Ovary (tissue), 3 donors: ENCODE measurements at regions not wholly inside any gene's neighbourhood (a gene's known extent, or its start where the extent isn't known, plus 50 kb on each side); places are given as distances from the start of the nearest gene placed in this dataset.

ENCODE experiments used
- EP300 ChIP-seq: sonication (generic); formaldehyde crosslinking; IDR thresholded peaks from one replicate; pipeline ENCODE4 v1.6.1; 2017; ENCODE audit warnings: antibody characterized with exemption
- POLR2A ChIP-seq: fragments of 450-650 bp; IDR thresholded peaks from one replicate; pipeline ENCODE4 v1.6.1; 2017; ENCODE audit warnings: antibody characterized with exemption, mild to moderate bottlenecking, moderate library complexity
- TF ChIP-seq, protein P1 (sequence below), 3 donors: fragments of 450-650 bp in 2 of 3; fragments of 200-600 bp in 1 of 3; IDR thresholded peaks; one replicate each; pipeline versions ENCODE4 v1.5.1 to v1.8.0; 2016 to 2022; ENCODE audit warnings: antibody characterized with exemption in 3 of 3, mild to moderate bottlenecking in 1 of 3
- donor health status: DM: no; HTN: no; CAD: no.

DNA sequence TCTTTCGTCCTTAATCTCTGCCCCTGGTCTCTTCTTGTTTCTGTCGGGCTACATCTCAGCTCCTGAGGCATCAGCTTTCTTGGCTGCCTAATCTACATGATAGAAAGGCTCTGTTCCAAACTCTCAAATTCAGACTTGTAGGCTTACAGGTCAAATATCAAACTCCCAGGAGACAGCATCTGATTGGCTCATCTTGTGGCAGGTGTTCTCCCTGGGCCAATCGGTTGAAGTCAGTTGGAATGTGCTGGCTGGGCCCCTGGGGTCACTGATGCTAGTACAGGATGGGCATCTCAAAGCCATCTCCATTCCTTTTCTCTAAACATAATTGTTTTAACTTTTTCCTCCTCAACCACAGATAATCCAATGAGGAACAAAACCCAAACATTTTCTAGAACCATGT, 198.7 kb downstream of the CNTN3 start:
- TF ChIP-seq, protein P1, sequence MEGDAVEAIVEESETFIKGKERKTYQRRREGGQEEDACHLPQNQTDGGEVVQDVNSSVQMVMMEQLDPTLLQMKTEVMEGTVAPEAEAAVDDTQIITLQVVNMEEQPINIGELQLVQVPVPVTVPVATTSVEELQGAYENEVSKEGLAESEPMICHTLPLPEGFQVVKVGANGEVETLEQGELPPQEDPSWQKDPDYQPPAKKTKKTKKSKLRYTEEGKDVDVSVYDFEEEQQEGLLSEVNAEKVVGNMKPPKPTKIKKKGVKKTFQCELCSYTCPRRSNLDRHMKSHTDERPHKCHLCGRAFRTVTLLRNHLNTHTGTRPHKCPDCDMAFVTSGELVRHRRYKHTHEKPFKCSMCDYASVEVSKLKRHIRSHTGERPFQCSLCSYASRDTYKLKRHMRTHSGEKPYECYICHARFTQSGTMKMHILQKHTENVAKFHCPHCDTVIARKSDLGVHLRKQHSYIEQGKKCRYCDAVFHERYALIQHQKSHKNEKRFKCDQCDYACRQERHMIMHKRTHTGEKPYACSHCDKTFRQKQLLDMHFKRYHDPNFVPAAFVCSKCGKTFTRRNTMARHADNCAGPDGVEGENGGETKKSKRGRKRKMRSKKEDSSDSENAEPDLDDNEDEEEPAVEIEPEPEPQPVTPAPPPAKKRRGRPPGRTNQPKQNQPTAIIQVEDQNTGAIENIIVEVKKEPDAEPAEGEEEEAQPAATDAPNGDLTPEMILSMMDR (IDR thresholded peaks at IDR 0.05): no peak
- no peak for TF ChIP-seq POLR2A
- no peak for TF ChIP-seq EP300
